GM12875 (cell line): ENCODE measurements at regions not wholly inside any gene's neighbourhood (a gene's known extent, or its start where the extent isn't known, plus 50 kb on each side); places are given as distances from the start of the nearest gene placed in this dataset.

Experiments used
- H3K4me3 ChIP-seq: one replicate; pipeline ENCODE4 v1.5.1; 2011; ENCODE audit warnings: low read depth, low read length, control low read depth
- TF ChIP-seq, protein P1 (sequence below): IDR thresholded peaks from 2 replicates; pipeline ENCODE4 v1.5.1; 2011; ENCODE audit warnings: low read depth, mild to moderate bottlenecking, control low read depth, inconsistent platforms, low read length, moderate library complexity, borderline replicate concordance; ENCODE audit not compliant: insufficient read depth

GRCh38 chr6:166106076-166106686 lies 61.5 kb downstream of the TBXT start:
- TF ChIP-seq, protein P1, sequence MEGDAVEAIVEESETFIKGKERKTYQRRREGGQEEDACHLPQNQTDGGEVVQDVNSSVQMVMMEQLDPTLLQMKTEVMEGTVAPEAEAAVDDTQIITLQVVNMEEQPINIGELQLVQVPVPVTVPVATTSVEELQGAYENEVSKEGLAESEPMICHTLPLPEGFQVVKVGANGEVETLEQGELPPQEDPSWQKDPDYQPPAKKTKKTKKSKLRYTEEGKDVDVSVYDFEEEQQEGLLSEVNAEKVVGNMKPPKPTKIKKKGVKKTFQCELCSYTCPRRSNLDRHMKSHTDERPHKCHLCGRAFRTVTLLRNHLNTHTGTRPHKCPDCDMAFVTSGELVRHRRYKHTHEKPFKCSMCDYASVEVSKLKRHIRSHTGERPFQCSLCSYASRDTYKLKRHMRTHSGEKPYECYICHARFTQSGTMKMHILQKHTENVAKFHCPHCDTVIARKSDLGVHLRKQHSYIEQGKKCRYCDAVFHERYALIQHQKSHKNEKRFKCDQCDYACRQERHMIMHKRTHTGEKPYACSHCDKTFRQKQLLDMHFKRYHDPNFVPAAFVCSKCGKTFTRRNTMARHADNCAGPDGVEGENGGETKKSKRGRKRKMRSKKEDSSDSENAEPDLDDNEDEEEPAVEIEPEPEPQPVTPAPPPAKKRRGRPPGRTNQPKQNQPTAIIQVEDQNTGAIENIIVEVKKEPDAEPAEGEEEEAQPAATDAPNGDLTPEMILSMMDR, result peak; percentile 74
- no peak overlapping the region for H3K4me3 ChIP-seq

- no peak overlapping the region for H3K4me3 ChIP-seq
- TF ChIP-seq, protein P1, result no peak
Observed at GRCh38 chr6:166105341-166106075, 62.1 kb downstream of the TBXT start.

DNA sequence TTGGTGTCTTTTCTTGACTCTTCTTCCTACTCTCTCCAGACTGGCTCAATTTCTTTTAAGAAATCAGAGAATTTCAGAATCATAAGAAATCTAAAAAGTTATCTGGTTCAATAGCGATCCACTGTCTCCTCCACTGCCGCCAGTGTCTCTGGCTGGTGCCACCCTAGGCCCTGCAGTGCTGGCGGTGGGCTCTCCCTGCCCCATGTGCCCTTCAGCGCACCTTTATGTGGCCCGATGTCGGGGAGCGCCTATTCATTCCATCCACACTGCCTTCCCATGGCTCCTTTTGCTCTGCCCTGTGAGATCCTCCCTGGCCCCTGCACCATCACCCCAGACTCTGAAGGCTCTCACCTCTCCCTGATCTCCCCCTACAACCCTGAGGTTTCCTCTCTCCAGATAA lies 62.8 kb downstream of the TBXT start:
- no peak overlapping the region for H3K4me3 ChIP-seq
- TF ChIP-seq, protein P1, result no peak

- TF ChIP-seq, protein P1, result no peak
- H3K4me3 ChIP-seq, result no peak overlapping the region
Observed at GRCh38 chr6:166104107-166104506, 63.5 kb downstream of the TBXT start.

DNA sequence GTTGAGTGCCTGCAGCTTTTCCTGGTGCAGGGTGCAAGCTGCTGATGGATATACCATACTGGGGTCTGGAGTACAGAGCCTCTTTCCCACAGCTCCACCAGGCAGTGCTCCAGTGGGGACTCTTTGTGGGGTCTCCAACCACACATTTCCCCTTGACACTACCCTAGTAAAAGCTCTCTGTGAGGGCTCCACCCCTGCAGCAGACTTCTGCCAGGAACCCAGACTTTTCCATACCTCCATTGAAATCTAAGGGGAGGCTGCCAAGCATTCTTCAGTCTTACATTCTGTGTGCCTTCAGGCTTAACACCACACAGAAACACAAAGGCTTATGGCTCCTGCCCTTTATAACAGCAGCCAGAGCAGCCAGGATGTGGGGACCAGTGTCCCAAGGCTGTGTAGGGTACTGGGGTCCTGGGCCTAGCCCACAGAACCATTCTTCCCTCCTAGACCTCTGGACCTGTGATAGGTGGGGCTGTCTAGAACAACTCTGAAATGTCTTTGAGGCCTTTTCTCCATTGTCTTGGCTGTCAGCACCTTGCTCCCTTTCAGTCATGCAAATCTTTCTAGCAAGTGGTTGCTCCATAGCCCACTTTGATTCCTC lies 65.7 kb downstream of the TBXT start:
- TF ChIP-seq, protein P1, result no peak

GRCh38 chr6:166097914-166098522 lies 69.6 kb downstream of the TBXT start:
- TF ChIP-seq, protein P1, result peak; percentile 94
- H3K4me3 ChIP-seq, result no peak overlapping the region

More for the DNA sequence above, 65.7 kb downstream of the TBXT start:
- H3K4me3 ChIP-seq, result no peak overlapping the region
